ENCODE measurements at regions not wholly inside any gene's neighbourhood (a gene's known extent, or its start where the extent isn't known, plus 50 kb on each side); places are given as distances from the start of the nearest gene placed in this dataset.

DNA sequence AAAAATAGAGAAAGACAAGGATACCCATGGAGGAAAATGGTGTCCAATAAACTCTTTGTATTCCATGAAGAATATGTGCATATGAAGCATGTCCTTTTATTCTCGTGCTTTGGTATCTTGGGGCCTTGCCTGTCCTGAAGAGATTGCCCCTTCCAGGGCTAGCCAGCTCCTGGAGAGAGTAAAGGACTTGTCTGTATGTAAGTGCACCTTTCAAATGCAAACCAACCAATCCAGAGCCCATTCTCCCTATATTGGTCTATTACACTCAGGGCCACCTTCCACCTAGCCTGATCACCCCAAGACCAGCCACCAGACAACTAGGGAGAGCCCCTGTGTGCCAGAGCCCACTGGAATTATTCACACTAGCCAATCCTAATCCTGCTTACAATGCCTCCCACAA lies 221.6 kb downstream of the CD83 start:
- DNase-seq = no peak

DNA sequence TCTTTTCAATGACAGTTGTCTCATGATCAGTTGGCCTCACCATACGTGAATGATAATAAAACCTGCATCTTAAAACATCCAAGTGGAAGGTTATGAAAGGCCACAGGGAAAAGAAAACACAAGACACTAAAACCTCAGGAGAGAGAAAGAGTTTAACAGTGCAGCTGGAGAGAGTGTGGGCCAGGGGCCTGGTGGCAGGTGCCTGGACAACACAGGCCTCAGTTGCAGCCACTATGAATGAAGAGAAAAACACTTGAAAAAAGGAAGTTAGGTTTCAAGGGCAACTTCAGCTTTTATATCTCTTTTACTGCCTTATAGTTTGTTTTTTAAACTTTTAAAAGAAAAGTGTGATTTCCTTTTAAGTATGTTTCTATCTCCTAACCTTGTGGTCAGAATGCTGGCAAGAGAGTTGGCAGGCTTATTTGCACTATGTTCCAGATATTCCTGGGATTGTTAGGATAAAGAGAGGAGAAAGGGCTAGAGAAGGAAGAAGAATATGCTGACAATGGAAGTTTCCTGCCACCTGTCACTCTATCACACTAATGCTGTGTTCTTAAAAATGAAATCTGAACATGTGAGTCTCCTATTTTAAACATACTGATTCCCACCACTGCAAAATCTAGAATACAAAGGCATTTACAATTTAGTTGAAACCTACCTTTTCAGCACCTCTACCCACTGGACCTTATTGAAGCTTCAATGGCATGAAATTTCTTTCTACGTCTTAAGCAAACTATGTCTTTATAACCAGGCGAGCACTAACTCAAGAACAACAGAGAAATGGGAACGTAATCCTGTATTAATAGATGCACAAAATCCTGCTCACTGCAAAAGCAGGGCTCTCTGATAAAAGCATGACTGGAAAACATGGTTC lies 222.4 kb downstream of the CD83 start:
- DNase-seq = no peak

DNA sequence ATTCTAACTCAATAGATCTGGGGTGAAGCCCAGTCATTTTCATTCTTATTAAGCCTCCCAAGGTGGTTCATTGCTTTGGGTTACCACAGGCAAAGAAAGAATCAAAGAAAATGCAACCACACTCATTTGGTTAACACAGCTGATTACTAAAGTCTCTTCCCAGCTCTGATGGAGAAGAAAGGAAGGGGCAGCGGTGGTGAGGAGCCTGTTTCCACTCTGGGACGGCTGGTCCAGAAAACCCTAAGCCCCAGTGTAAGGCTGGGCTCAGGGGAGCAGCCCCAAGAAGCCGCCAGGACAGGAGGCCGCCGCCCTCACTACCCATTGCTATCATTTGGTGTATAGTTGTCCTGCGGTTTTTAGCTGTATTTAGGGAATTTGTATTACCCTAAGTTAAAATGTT lies 226.9 kb downstream of the CD83 start:
- no peak for DNase-seq

DNA sequence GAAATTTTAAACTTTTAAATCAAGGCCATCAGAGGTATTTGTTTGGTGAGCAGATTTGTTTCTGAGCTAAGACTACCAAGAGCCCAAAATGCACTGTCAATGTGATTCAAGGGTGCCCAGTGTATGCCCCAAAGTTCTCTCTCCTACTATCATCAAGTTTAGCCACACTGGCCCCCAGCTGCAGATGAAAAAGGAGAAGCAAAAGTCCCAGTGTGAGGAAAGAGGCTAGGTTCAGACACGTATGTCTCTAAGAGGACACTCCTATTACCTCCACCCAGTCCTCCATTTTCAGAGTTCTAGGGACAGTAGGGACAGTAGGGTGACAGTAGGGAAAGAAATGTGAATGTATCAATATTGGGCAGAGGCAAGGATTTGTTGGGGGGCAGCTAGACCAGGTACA lies 230.8 kb downstream of the CD83 start:
- DNase-seq = no peak

DNA sequence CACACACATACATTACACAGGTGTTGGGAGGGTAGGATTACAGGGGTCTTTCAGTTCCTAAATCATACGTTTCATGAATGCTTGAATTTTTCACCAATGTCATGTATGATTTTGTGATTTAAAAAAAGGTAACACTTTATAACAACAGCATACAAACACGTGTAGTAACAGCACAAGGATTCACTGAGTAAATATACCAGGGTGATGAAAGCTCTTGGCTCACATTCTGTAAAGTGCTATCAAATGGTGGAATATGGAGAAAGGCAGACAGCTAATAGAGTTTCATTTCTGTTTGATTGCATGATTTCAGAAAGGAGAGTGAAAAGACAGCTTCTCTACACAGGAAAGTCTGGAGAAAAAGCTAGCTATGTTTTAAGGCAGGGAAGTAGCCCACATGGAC lies 231.9 kb downstream of the CD83 start:
- DNase-seq = no peak

DNA sequence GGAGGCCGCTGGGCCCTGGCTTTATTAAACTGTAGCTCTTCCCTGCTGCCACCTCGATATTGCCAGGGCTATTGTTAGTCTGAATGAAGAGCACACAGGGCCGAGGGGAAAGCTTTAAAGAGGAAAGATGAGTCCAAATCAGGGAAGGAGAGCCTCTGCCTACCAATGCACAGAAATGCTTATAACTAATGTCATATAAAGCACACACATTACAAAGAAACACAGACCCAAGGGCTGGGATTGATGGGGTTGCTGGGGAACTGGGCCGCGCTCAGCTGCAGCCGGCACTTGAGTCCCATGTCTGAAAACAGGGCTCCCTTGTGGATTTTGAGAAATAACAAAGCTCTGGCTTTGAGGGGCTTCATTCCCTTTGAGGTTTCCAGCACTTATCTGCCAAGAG lies 232.6 kb downstream of the CD83 start:
- DNase-seq = no peak

DNA sequence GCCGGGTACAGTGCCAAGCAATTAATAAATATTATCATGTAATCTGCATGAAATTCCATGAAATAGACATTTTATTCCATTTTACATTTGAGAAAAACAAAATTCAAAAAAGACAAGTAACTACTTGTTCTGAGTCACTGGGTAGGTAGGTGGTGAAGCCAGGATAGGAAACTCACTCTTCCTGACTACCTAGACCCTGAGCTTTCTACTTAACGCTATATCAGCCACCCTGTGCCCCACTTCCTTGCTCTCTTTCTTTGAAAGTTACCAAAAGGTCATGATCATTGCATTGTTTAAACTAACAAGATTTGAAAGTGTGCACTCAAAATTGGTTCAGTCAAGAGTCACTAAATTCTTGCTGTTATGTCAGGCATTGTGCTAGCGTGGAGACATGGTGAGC lies 235.7 kb downstream of the CD83 start:
- DNase-seq = no peak

DNA sequence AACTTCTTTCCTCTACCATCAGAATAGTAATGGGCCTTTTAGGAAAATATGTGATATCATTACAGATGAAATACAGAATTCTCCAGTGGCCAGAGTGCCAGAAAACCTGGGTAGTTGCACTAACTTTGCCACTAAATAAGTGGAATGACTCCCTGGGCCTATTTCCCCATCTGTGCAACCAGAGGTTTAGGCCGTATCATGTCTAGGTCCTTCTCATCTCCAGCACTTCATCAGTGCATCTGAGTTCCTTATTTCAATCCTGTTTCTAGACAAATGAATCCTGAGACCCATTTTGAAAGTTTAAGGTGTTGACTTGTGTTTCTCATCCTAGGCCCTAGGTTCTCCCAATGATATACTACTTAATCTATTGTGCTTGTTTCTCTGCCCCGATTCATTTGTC lies 236.2 kb downstream of the CD83 start:
- DNase-seq = no peak

DNA sequence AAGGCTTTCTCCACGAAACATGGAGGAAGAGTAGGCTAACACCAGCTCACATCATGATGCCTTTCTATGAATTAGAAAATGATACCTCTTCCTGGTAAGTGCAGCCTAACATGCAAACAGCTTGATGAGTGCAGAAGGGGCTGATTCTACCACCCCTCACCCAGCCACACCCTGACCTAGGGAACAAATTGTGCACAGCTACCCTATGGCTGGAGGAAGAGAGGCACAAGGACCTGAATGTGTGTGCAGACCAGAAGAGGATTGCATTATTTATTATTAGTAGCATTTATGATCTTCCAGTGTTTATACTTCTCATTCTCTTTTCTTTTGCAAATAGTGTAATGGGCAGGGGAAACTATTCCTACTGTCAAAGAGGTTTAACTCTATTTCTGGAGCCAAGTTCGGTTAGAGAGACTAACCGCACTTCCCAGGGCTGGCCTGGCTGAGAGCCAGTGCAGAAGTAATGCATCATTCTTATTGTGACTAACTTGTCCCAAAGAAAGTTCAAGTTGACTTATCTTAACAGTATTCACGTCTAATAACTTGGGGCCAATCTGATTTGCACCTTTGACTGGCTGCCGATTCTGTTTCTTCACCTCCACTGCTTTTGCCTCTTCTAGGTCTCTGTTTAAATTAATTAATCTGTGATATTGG lies 237.5 kb downstream of the CD83 start:
- DNase-seq = peak; percentile 17 to 27

DNA sequence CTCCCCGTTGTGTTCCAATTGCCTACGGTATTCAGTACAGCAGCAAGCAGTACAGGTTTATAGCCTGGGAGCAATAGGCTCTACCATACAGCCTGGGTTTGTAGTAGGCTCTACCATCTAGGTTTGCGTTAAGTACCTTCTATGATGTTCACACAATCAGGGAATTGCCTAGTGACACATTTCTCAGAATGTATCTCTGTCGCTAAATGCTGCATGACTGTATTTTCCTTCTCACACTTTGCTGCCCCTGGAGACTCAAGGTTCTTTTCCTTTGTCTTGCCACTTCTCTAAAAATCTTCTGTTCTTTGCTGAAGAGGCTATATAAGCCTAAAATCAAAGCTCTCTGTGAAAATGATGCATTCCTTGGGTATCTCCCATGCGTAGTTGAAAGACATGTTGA lies 241.9 kb downstream of the CD83 start:
- no peak for DNase-seq

DNA sequence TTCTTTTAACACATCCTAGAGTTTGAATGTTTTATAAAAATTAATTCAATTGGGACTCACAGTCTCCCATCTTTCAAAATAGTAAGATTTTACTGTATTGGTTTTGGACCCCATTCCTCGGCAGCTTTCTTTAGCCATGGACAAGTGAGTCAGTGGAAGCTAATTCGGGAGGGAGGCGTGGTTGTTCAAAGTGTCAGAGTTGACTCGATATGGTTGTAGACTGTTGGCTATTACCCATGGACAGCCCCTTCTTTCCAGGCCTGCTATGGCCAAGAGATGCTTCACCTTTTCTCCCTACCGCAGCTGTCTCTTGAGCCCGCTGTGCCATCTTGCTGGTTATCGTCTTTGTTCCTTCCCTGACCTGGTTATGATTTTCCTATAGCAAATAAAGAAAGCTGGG lies 243.0 kb downstream of the CD83 start:
- no peak for DNase-seq

DNA sequence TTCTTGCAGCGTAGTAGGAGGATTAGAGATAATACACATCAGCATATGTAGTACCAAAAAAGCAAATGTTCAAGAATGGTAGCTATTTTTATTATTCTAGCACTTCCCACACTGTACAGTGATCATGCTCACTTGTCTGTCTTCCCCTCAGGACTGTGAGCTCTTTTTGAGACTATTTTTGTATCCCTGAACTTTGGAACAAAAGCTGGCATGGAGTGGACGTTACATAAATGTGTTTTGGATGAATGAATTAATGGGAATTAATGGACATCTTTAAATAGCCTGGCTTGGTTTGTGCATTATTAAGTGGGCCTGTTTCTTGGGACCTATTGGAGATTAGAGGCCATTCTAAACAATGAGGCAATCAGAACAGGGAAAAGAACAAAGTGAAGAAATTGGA lies 243.7 kb downstream of the CD83 start:
- DNase-seq = no peak

DNA sequence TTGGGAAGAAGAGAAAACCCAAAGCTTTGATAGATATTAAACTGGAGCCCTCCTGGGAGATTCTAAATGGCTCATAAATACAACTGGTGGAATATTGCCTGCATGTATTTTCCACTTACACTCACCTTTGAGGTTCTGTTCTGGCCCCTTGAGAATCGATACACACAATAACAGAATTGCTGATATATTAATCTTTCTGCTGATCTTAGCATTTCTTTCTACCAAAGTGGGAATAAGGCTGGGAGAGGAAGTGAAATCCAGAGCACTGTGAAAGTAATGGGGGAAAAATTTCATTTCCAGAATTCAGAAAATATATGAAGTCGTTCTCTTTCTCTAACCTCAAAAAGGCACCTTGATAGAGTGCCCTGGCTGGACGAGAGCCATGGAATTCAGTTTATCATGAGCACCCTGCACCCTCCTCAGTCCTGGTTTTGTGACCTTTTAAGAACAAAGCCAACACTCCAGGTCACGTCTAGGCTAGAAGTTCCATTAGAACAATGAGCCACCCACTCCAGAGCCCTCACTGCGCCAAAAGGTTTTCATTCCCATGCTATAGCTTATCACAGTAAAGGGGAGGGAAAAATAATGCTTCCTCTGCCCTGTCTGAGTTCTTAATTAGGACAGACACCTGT lies 244.5 kb downstream of the CD83 start:
- DNase-seq = no peak

DNA sequence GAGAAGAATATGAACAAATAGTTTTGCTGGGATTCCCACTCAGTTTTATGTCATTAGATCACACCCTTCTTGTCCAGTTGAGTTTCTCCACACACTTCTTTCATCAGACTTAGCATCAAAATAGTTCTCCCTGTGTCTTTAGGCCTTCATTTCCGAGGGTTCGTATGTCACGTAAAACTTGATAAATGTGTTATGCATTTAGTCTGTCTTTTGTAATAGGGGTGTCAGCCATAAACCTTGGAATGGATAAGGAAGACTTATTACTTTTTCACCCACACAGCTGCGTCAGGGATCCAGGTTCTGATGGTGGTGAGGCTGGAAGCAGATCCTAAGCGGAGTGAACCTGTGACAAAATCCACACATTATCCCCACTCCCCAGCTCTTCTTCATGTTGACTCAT lies 246.8 kb downstream of the CD83 start:
- DNase-seq = no peak

DNA sequence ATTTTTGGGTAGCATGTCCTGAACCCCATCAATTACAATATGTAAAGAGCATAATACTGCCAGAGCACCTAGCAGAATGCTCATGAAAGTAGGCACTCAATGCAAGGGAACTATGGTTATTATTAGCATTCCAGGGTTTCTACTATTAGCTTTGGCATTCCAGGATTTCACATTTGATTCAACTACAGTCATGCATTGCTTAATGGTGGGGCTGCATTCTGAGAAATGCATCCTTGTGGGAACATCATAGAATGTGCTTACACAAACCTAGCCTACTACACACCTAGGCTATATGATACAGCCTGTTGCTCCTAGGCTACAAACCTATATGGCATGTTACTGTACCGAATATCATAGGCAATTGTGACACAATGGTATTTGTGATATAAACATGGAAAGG lies 247.8 kb downstream of the CD83 start:
- no peak for DNase-seq

DNA sequence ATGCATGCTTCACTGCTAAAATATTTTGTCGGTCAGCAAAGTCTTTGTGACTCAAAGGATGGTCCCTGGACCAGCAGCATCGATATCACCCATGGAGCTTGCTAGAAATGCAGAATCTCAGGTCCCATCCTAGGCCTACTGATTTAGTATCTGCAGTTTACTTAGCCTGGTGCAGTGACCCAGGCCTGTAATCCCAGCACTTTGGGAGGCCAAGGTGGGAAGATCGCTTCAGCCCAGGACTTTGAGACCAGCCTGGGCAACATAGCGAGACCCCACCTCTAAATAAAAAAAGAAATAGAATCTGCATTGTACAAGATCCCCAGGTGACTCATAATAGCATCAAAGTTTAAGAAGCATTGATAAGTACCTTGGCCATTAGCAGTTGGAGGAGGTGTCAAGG lies 248.7 kb downstream of the CD83 start:
- DNase-seq = no peak

DNA sequence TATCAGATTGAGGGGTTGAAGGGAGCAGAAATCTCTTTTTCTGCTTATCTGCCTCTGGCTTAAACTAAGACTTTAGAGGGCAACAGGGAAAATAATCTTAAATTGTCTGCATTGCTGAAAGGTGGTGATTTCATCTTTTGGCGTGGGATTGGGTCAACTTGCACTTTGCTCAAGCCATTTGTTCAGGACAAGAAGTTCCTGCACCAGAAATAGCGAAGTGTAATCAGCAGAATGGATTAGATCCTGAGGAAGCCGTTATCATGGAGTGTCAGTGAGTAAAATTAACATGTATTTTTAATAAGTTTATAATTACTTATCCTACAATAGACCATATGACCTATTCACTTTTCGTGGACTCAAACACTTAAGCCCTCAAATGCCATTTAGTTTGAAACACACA lies 249.3 kb downstream of the CD83 start:
- DNase-seq = no peak

DNA sequence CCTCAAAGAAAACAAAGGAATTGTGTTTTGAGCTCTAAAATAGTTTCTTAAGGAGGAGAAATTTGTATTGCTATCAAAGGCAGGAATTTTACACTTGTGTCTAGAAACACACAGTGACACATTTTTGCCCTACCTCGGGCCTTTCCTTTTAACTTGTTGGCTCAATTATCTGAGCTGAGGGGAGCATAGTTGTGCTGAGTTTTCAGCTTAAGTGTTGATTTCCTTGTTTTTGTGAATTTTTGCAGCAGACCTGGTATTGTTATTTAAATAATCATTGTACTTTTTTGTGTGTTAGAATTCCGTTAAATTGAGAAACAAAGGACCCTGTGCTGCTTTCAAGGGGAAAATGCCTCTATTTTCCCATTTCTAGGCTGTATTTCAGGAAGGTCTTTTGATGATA lies 249.7 kb downstream of the CD83 start:
- no peak for DNase-seq

DNA sequence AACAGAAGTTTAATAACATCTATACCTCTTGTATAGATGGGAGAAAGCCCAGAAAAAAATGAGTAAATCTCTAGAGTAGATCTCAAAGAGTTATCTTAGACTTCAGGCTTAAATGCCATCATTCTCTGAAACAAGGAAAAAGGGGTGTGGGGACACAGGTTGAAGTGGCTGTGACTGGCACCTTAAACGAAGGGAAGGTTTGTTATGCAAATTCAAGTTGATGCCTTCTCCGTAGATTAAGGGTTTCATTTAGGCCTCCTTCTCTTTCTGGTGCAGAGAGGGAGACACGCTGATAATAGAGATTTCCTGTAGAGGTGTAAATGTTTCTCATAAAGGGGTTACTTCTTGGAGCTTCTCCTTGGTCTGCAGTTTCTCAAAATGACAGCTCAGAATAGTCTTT lies 252.1 kb downstream of the CD83 start:
- no peak for DNase-seq

DNA sequence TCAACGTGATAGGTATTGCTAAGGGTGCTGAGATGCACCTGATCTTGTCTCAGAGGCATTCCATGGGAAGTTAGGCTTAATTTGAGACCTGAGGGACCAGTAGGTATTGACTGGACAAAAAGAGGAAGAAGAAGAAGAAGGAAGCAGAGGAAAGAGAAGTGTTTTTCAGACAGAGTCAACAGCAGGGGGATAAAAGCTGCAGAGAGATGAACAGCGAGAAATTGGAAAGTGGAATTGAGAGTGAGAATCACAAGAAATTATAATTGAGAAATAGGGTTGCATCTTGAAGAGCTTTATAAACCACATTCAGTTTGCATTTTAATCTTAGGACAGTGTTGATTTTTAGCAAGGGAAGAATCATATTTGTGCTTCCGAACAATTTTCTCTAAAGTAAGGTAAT lies 254.0 kb downstream of the CD83 start:
- no peak for DNase-seq

DNA sequence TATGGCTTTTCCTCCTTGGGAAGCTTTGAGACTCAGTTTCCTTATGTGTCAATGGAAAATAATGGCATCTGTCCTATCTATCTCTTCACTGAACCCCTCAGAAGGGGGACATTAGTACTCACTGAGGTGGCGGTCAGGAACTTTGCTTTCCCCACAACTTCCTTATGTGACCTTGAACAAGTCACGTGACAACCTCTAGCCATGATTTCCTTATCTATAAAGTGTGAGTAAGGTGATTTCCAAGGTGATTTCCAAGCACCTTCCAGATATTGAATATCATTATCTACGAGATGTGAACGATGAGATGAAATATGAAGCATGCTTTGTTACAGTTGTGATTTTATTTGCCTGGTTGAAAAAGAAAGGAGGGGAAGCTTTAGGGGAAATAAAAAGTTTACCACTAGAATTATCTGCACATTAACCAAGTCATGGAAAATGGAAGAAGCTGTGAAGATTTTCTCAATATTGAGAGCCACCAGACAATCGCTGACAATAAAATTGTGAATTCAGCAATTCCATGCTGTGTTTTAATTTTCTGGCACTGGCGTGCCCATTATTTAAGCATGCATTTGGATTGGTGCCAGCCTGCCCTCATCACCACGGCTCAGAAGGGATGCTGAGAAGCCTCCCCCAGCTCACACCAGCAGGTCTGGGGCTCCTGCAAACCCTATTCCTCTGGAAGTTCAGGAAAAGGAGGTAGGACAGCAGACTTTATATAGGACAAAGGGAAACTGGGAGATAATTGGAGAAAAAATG lies 255.3 kb downstream of the CD83 start:
- no peak for DNase-seq

DNA sequence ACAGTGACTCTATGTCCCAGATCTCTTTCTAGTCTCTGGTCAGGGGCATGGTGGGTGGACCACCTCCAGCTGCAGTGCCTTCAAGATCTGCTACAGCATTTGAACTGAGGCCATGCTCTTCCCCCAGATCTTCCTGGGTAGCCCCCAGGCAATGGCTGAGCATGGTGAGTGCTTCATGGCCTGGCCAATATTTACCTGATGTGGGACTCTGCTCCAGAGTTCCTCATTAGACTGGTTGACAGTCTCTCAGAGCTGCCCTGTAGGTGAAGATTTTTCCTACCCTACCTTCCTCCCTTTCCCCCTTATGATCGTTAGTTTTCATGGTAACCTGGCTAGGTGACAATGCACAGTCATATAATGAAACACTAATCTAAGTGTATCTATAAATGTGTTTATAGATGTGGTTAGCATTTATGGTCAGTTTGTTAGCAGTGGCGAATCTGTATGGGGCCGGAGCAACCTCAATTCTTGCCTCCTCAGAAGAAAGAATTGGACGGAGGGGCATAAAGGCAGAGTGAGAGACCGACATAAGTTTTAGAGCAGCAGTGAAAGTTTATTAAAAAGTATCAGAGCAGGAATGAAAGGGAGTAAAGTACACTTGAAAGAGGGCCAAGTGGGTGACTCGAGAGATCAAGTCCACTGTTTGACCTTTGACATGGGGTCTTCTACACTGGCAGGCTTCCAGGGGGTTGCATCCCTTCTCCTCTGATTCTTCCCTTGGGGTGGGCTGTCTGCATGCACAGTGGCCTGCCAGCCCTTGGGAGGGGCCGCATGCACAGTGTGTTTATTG lies 256.3 kb downstream of the CD83 start:
- no peak for DNase-seq

DNA sequence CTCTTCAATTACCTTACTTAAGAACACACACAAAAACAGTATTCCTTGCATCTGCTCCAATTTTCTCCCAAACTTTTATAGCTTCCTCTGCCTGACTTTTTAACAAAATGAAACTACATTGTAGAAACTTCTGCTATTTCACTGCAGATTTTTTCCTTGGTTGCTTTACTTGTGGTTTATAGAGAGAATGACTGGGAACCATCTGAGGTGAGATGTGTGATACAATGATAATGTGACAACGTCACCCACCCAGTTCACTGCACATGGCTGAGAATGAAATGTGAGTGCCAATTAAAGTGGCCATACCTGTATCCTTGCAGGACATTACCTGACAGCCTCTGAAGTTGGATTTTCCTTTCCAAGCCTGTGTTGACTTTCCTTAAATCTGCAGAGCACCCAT lies 258.4 kb downstream of the CD83 start:
- DNase-seq = no peak

Data from stimulated activated CD4-positive, alpha-beta T cell treated with anti-CD3 and anti-CD28 coated beads, Interleukin-2, amount 100 ng/mL, for 48 hours (primary cell).